AG04449 (cell line): ENCODE measurements at regions not wholly inside any gene's neighbourhood (a gene's known extent, or its start where the extent isn't known, plus 50 kb on each side); places are given as distances from the start of the nearest gene placed in this dataset.

ENCODE experiments used
- CTCF ChIA-PET: fragments of 350-600 bp; formaldehyde crosslinking; extraction: SDS; loops from one replicate; lab custom pipeline; 2021; ENCODE audit warnings: antibody characterized with exemption; lab: Yijun Ruan, JAX
- POLR2A ChIA-PET: fragments of 400-600, 350-600 bp; formaldehyde crosslinking; extraction: SDS; loops from one replicate; lab custom pipeline; 2020; ENCODE audit warnings: antibody characterized with exemption, inconsistent platforms; lab: Yijun Ruan, JAX
- DNase-seq: peaks from one replicate; pipeline ENCODE4 v3.0.0-alpha.2; 2010; ENCODE audit warnings: low read depth, low spot score
- H3K4me3 ChIP-seq: 2 replicates; pipeline ENCODE4 v1.5.1; 2011; ENCODE audit warnings: low read depth, mild to moderate bottlenecking, control low read depth, low read length
- TF ChIP-seq, protein P1 (sequence below): IDR thresholded peaks from one replicate; pipeline ENCODE4 v1.5.1; 2011; ENCODE audit warnings: mild to moderate bottlenecking, moderate library complexity, low read length, control low read depth, inconsistent platforms; ENCODE audit not compliant: insufficient read depth; ENCODE audit errors: missing control alignments

- H3K4me3 ChIP-seq = no peak overlapping the region
- TF ChIP-seq, protein P1, sequence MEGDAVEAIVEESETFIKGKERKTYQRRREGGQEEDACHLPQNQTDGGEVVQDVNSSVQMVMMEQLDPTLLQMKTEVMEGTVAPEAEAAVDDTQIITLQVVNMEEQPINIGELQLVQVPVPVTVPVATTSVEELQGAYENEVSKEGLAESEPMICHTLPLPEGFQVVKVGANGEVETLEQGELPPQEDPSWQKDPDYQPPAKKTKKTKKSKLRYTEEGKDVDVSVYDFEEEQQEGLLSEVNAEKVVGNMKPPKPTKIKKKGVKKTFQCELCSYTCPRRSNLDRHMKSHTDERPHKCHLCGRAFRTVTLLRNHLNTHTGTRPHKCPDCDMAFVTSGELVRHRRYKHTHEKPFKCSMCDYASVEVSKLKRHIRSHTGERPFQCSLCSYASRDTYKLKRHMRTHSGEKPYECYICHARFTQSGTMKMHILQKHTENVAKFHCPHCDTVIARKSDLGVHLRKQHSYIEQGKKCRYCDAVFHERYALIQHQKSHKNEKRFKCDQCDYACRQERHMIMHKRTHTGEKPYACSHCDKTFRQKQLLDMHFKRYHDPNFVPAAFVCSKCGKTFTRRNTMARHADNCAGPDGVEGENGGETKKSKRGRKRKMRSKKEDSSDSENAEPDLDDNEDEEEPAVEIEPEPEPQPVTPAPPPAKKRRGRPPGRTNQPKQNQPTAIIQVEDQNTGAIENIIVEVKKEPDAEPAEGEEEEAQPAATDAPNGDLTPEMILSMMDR = no peak
- no peak for DNase-seq
- CTCF ChIA-PET = interaction anchor here (0.6 to 3.1 kb wide), 3 partner anchors 32 to 126 kb away, joined by 3 to 16 read pairs (median 3); no protein-coding TSS in a partner anchor
- POLR2A ChIA-PET = no interaction called here
These were observed 279.7 kb upstream of the KLF14 start for GRCh38 chr7:131013716-131014115.

DNA sequence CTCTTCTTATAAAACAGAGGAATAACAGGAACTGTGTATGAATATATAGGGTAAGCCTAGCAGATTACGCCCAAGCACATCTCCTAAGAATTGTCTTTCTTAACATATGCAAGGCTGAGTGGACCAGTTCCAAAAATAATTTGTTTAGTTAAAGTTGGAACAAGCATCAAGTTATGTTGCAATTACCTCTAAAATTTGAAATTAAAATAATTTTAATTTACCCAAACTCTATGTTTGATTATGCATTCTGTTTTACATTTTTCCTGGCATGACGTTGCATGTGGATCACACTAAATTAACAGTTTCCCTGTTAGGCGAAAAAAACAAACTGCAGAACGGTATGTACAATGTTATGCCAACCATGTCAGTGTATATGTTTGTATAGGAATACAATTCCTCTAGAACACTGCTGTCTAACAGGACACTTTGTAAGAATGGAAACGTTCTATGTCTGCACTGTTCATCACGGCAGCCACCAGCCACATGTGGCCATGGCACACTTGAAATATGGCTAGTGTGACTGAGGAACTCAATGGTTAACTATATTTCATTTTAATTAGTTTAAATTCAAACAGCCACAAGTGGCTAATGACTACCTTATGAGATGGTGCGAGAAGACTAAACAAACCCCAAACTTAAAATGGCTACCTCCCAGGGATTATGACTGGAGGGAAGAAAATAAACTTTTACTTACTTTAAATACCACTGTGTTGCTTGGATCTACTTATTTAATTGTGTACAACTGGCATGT is 281.1 kb upstream of the KLF14 start:
- POLR2A ChIA-PET = interaction anchor here (0.9 kb wide), 1 partner anchor 103 kb away, joined by 4 read pairs; no protein-coding TSS in a partner anchor
- TF ChIP-seq, protein P1 = no peak
- no peak for DNase-seq
- no peak overlapping the region for H3K4me3 ChIP-seq
- CTCF ChIA-PET = interaction anchor here (0.9 to 3.1 kb wide), 2 partner anchors 12 to 33 kb away, joined by 3 to 16 read pairs; no protein-coding TSS in a partner anchor

DNA sequence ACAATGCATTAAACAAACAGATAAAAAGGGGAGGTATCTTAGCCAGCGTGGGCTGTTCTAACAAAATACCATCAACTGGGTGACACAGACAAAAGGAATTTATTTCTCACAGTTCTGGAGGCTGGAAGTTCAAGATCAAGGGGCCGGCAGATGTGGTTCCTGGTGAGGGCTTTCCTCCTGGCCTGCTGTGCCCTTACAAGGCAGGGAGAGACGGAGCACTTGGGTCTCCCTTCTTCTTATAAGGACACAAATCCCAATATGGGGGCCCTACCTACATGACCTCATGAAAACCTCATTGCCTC is 281.6 kb upstream of the KLF14 start:
- CTCF ChIA-PET = interaction anchor here (1.0 to 1.2 kb wide), 2 partner anchors 8 to 118 kb away, joined by 4 to 6 read pairs; no protein-coding TSS in a partner anchor
- DNase-seq = no peak
- TF ChIP-seq, protein P1 = no peak
- no peak overlapping the region for H3K4me3 ChIP-seq
- POLR2A ChIA-PET = interaction anchor here (0.9 kb wide), 1 partner anchor 103 kb away, joined by 4 read pairs; no protein-coding TSS in a partner anchor

DNA sequence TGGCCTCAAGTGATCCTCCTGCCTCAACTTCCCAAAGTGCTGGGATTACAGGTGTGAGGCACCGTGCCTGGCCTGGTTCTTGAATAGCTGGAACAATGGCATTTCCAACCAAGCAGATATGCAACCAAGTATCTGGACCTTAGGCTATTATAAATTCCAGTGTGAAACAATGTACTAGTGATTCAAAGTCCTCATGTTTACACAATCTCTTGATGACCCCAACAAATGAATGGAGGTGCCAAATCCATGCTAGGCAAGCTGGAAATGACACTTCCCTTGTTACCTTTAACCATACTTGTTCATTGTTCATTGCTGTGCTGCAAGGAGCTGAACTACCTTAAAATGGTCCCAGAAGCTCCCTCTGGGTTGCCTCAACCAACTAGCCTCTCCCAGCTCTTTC is 282.2 kb upstream of the KLF14 start:
- DNase-seq = no peak
- H3K4me3 ChIP-seq = no peak overlapping the region
- TF ChIP-seq, protein P1 = no peak
- CTCF ChIA-PET = interaction anchor here (1.0 to 1.3 kb wide), 3 partner anchors 9 to 119 kb away, joined by 4 to 6 read pairs (median 6); no protein-coding TSS in a partner anchor
- POLR2A ChIA-PET = interaction anchor here (0.9 kb wide), 1 partner anchor 104 kb away, joined by 4 read pairs; no protein-coding TSS in a partner anchor

GRCh38 chr7:131019351-131019750 is 285.3 kb upstream of the KLF14 start:
- ChIA-PET POLR2A (interaction anchor here (0.7 kb wide), 1 partner anchor 196 kb away, joined by 3 read pairs; no protein-coding TSS in a partner anchor), CTCF (interaction anchor here (1.6 to 1.9 kb wide), 4 partner anchors 12 to 124 kb away, joined by 4 to 6 read pairs (median 4); no protein-coding TSS in a partner anchor)
- TF ChIP-seq, protein P1 = no peak
- DNase-seq = no peak
- H3K4me3 ChIP-seq = no peak overlapping the region

DNA sequence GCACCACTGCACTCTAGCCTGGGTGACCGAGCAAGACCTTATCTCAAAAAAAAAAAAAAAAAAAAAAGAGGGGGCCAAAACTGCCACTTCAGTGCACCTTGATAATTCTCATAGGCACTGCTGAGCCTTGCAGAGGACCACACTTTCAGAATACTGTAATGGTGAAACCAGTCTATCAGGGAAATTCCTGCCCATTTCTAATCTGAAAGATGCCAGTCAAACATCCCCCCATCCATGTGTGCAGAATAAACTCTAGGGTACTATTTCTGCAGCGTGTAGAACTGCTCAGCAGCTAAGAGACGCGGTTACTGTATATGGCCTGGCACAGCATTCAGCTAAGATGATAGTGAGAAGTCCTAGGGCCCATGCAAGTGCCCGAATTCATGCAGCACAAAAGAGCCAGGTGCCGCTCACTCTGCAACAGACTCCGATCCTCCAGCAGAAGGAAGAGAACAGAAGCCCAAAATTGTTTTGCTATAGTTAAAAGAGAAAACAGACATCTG is 286.8 kb upstream of the KLF14 start:
- POLR2A ChIA-PET = no interaction called here

More for the DNA sequence above, 286.8 kb upstream of the KLF14 start:
- DNase-seq = no peak
- TF ChIP-seq, protein P1 = no peak
- CTCF ChIA-PET = interaction anchor here (0.6 to 1.8 kb wide), 2 partner anchors 20 to 33 kb away, joined by 3 to 4 read pairs; no protein-coding TSS in a partner anchor
- no peak overlapping the region for H3K4me3 ChIP-seq
